GM23338 (cell line): ENCODE measurements at regions not wholly inside any gene's neighbourhood (a gene's known extent, or its start where the extent isn't known, plus 50 kb on each side); places are given as distances from the start of the nearest gene placed in this dataset.
"Not testable (repeated sequence)": the region's sequence is repeated elsewhere in the genome, so short reads cannot be mapped to it uniquely, and the experiment has no call there.

Source experiments
- ATAC-seq: fragments of 200-7000 bp; cut with Tn5 transposase; 3 replicates; pipeline ENCODE4 v1.9.1; 2020
- DNase-seq: peaks from one replicate; pipeline ENCODE4 v3.0.0-alpha.2; 2015; ENCODE audit warnings: low spot score
- H2AFZ ChIP-seq: fragments of 200-600 bp; sonication (generic); 2 replicates; pipeline ENCODE4 v1.8.0; 2016; ENCODE audit warnings: antibody characterized with exemption, mild to moderate bottlenecking, moderate library complexity
- H3F3A ChIP-seq: fragments of 200-600 bp; sonication (generic); replicated peaks from 2 replicates; pipeline ENCODE4 v1.8.0; 2017; ENCODE audit warnings: antibody characterized with exemption, mixed run types, low read depth
- H3K27ac ChIP-seq: fragments of 200-600 bp; sonication (generic); 2 replicates; pipeline ENCODE4 v1.6.1; 2016; ENCODE audit warnings: low read depth
- H3K27me3 ChIP-seq: fragments of 200-600 bp; sonication (generic); 2 replicates; pipeline ENCODE4 v1.8.0; 2016; ENCODE audit warnings: mild to moderate bottlenecking, mixed run types, moderate library complexity; ENCODE audit not compliant: insufficient read depth
- H3K36me3 ChIP-seq: fragments of 200-600 bp; sonication (generic); 2 replicates; pipeline ENCODE4 v1.8.0; 2016; ENCODE audit warnings: mild to moderate bottlenecking; ENCODE audit not compliant: insufficient read depth
- H3K4me1 ChIP-seq: fragments of 200-600 bp; sonication (generic); 2 replicates; pipeline ENCODE4 v1.8.0; 2016; ENCODE audit warnings: mild to moderate bottlenecking, moderate library complexity; ENCODE audit not compliant: insufficient read depth
- H3K4me2 ChIP-seq: fragments of 200-600 bp; sonication (generic); 2 replicates; pipeline ENCODE4 v1.7.1; 2017; ENCODE audit warnings: mixed run types
- H3K4me3 ChIP-seq: fragments of 200-600 bp; sonication (generic); 2 replicates; pipeline ENCODE4 v1.6.1; 2016; ENCODE audit warnings: mixed run types
- H3K79me2 ChIP-seq: fragments of 200-600 bp; sonication (generic); replicated peaks from 2 replicates; pipeline ENCODE4 v1.8.0; 2017; ENCODE audit warnings: mild to moderate bottlenecking; ENCODE audit not compliant: insufficient read depth
- H3K9me2 ChIP-seq: fragments of 200-600 bp; sonication (generic); 2 replicates; pipeline ENCODE4 v1.8.0; 2017; ENCODE audit not compliant: insufficient read depth
- H4K20me1 ChIP-seq: fragments of 200-600 bp; sonication (generic); replicated peaks from 2 replicates; pipeline ENCODE4 v1.8.0; 2017; ENCODE audit warnings: mild to moderate bottlenecking; ENCODE audit not compliant: insufficient read depth
- H3K27ac Mint-ChIP-seq: 2 replicates; pipeline ENCODE4 v1.8.0; 2020; ENCODE audit warnings: inconsistent platforms, mild to moderate bottlenecking, moderate library complexity, mixed read lengths
- H3K27me3 Mint-ChIP-seq: 3 replicates; pipeline ENCODE4 v1.8.0; 2022; ENCODE audit warnings: low read depth, mild to moderate bottlenecking, moderate library complexity, mixed read lengths, inconsistent platforms; ENCODE audit not compliant: insufficient read depth, poor library complexity
- H3K36me3 Mint-ChIP-seq: 3 replicates; pipeline ENCODE4 v1.8.0; 2021; ENCODE audit warnings: low read depth, mild to moderate bottlenecking, inconsistent platforms, moderate library complexity, mixed read lengths
- H3K4me1 Mint-ChIP-seq: 3 replicates; pipeline ENCODE4 v1.8.0; 2020; ENCODE audit warnings: mild to moderate bottlenecking, inconsistent platforms, mixed read lengths
- H3K4me3 Mint-ChIP-seq: 3 replicates; pipeline ENCODE4 v1.8.0; 2021; ENCODE audit warnings: moderate library complexity, mild to moderate bottlenecking, inconsistent platforms, mixed read lengths
- H3K9me3 Mint-ChIP-seq: 3 replicates; pipeline ENCODE4 v1.8.0; 2020; ENCODE audit warnings: moderate library complexity, mild to moderate bottlenecking, inconsistent platforms, mixed read lengths
- CREB1 ChIP-seq: fragments of 250-450 bp; sonication (Bioruptor Pico); IDR thresholded peaks from 2 replicates; pipeline ENCODE4 v1.5.0; 2020; ENCODE audit warnings: low read depth, mild to moderate bottlenecking, moderate library complexity
- CTCF ChIP-seq, 2 experiments: fragments of 200-600 bp in 1 of 2; sonication (generic) in 1 of 2; conservative IDR thresholded peaks; 2 replicates each; pipeline versions ENCODE4 v1.5.1 to v1.6.1; 2016 to 2017; ENCODE audit warnings: antibody characterized with exemption in 2 of 2, low read depth in 2 of 2, mild to moderate bottlenecking in 2 of 2, moderate library complexity in 1 of 2
- EZH2 ChIP-seq: fragments of 200-600 bp; sonication (generic); IDR thresholded peaks from one replicate; pipeline ENCODE4 v1.8.0; 2017; ENCODE audit warnings: antibody characterized with exemption, mild to moderate bottlenecking, low read depth; ENCODE audit not compliant: unreplicated experiment
- EZH2phosphoT487 ChIP-seq: fragments of 200-600 bp; sonication (generic); IDR thresholded peaks from one replicate; pipeline ENCODE4 v1.8.1; 2018; ENCODE audit warnings: antibody characterized with exemption; ENCODE audit not compliant: unreplicated experiment
- JUNB ChIP-seq: IDR thresholded peaks from one replicate; pipeline ENCODE4 v1.6.1; 2016; ENCODE audit warnings: antibody characterized with exemption; ENCODE audit not compliant: unreplicated experiment
- NANOG ChIP-seq: IDR thresholded peaks from 2 replicates; pipeline ENCODE4 v1.6.1; 2016; ENCODE audit warnings: antibody characterized with exemption, borderline replicate concordance
- ZNF114 ChIP-seq: fragments of 250-450 bp; sonication (Bioruptor Pico); IDR thresholded peaks from 2 replicates; pipeline ENCODE4 v1.5.0; 2020; ENCODE audit warnings: mild to moderate bottlenecking, moderate library complexity
- ZNF331 ChIP-seq: fragments of 250-450 bp; sonication (Bioruptor Pico); IDR thresholded peaks from 2 replicates; pipeline ENCODE4 v1.5.0; 2020; ENCODE audit warnings: low read depth, mild to moderate bottlenecking, moderate library complexity
- ZNF462 ChIP-seq: fragments of 250-450 bp; sonication (Bioruptor Pico); IDR thresholded peaks from 2 replicates; pipeline ENCODE4 v1.5.0; 2020; ENCODE audit warnings: mild to moderate bottlenecking, moderate library complexity

GRCh38 chr10:27328946-27329345 lies 88.3 kb upstream of the ACBD5 start:
- DNase-seq (no peak), ATAC-seq (no peak)
- Histone ChIP-seq H2AFZ (no peak overlapping the region), H3K36me3 (no peaks in the 10 kb centered on the region), H3K4me3 (no peak overlapping the region), H3K27ac (no peak overlapping the region), H3K4me2 (no peak overlapping the region), H3K4me1 (no peaks in the 10 kb centered on the region), H3F3A (no peaks in the 10 kb centered on the region), H3K9me2 (no peaks in the 10 kb centered on the region), H3K79me2 (no peaks in the 10 kb centered on the region), H3K27me3 (no peaks in the 10 kb centered on the region), H4K20me1 (no peaks in the 10 kb centered on the region)
- Mint-ChIP-seq H3K36me3 (no peaks in the 10 kb centered on the region), H3K4me1 (no peaks in the 10 kb centered on the region), H3K9me3 (no peaks in the 10 kb centered on the region), H3K4me3 (no peak overlapping the region), H3K27ac (no peak overlapping the region), H3K27me3 (peaks cover 1% of the 10 kb centered on the region)
- TF ChIP-seq ZNF331 (CRISPR knock-in tag) (no peak), EZH2 (no peak), JUNB (no peak), EZH2phosphoT487 (no peak), NANOG (no peak)

- not testable (repeated sequence) for H3K79me2 ChIP-seq, H2AFZ ChIP-seq, DNase-seq, H3K4me1 ChIP-seq, H3K9me2 ChIP-seq, H3K27me3 ChIP-seq, ATAC-seq, H3K36me3 ChIP-seq, H3K4me2 ChIP-seq, H3K27me3 Mint-ChIP-seq, H3F3A ChIP-seq, H3K9me3 Mint-ChIP-seq, H3K4me3 Mint-ChIP-seq, H3K4me1 Mint-ChIP-seq, H3K36me3 Mint-ChIP-seq, H3K27ac ChIP-seq, H3K27ac Mint-ChIP-seq, H3K4me3 ChIP-seq, H4K20me1 ChIP-seq
Measured at GRCh38 chr10:27326748-27327147, 86.2 kb upstream of the ACBD5 start.

GRCh38 chr10:27319752-27320431 lies 79.3 kb upstream of the ACBD5 start:
- DNase-seq (peak; percentile 79), ATAC-seq (peak; percentile 97)
- Histone ChIP-seq H2AFZ (peak overlapping the region; percentile 99), H3K27ac (no peak overlapping the region), H3K27me3 (peaks cover 12% of the 10 kb centered on the region), H3F3A (no peaks in the 10 kb centered on the region), H3K79me2 (no peaks in the 10 kb centered on the region), H3K9me2 (no peaks in the 10 kb centered on the region), H4K20me1 (no peaks in the 10 kb centered on the region), H3K4me1 (no peaks in the 10 kb centered on the region; the same call in 1 of the 2 replicates), H3K4me3 (peak overlapping the region; percentile 52), H3K4me2 (peak overlapping the region; percentile 76), H3K36me3 (no peaks in the 10 kb centered on the region)
- H3K4me3 Mint-ChIP-seq: peak overlapping the region; percentile 68
- peak overlapping the region; percentile 81 for H3K27ac Mint-ChIP-seq
- peaks cover 2% of the 10 kb centered on the region for H3K27me3 Mint-ChIP-seq
- H3K36me3 Mint-ChIP-seq: no peaks in the 10 kb centered on the region
- peaks cover 5% of the 10 kb centered on the region; the same call in 2 of the 3 replicates for H3K4me1 Mint-ChIP-seq
- no peaks in the 10 kb centered on the region for H3K9me3 Mint-ChIP-seq
- TF ChIP-seq CREB1 (CRISPR knock-in tag): no peak
- TF ChIP-seq EZH2: no peak
- no peak for TF ChIP-seq ZNF114 (CRISPR knock-in tag)
- no peak for TF ChIP-seq EZH2phosphoT487
- TF ChIP-seq NANOG: no peak
- no peak for TF ChIP-seq ZNF462 (CRISPR knock-in tag)
- TF ChIP-seq CTCF (conservative IDR thresholded peaks at IDR 0.05; ENCODE audit: low read depth in 2 of 2): no peak
